Fibroblast of gingiva (primary cell): ENCODE measurements at regions not wholly inside any gene's neighbourhood (a gene's known extent, or its start where the extent isn't known, plus 50 kb on each side); places are given as distances from the start of the nearest gene placed in this dataset.
A peak's percentile ranks its signal among the peaks of the same experiment; 100 is the strongest.

Experiments
- DNase-seq: peaks from one replicate; pipeline ENCODE4 v3.0.0-alpha.2; 2011; ENCODE audit warnings: low read depth

GRCh38 chr1:218582646-218583045 is 237.5 kb downstream of the TGFB2 start:
- DNase-seq, result no peak

GRCh38 chr1:218584418-218585155 is 239.5 kb downstream of the TGFB2 start:
- no peak for DNase-seq

GRCh38 chr1:218585511-218586184 is 240.5 kb downstream of the TGFB2 start:
- peak; percentile 25 for DNase-seq

- DNase-seq, result no peak
These were observed 242.8 kb downstream of the TGFB2 start for GRCh38 chr1:218587900-218588299.

- no peak for DNase-seq
These were observed 243.5 kb downstream of the TGFB2 start for GRCh38 chr1:218588540-218589172.

- DNase-seq, result no peak
These were observed 244.4 kb downstream of the TGFB2 start for GRCh38 chr1:218589487-218589886.

- no peak for DNase-seq
These were observed 246.8 kb downstream of the TGFB2 start for GRCh38 chr1:218591966-218592365.

- DNase-seq, result no peak
These were observed 247.6 kb downstream of the TGFB2 start for GRCh38 chr1:218592688-218593087.

- DNase-seq, result no peak
These were observed 255.8 kb downstream of the TGFB2 start for GRCh38 chr1:218600968-218601367.

GRCh38 chr1:218604217-218604616 is 259.1 kb downstream of the TGFB2 start:
- no peak for DNase-seq

GRCh38 chr1:218611916-218612585 is 266.9 kb downstream of the TGFB2 start:
- no peak for DNase-seq

- DNase-seq, result no peak
These were observed 268.0 kb downstream of the TGFB2 start for GRCh38 chr1:218613105-218613504.

- DNase-seq, result no peak
These were observed 268.9 kb downstream of the TGFB2 start for GRCh38 chr1:218614031-218614430.

- DNase-seq, result no peak
These were observed 271.5 kb downstream of the TGFB2 start for GRCh38 chr1:218616681-218617080.

- no peak for DNase-seq
These were observed 272.9 kb downstream of the TGFB2 start for GRCh38 chr1:218617986-218618385.

- DNase-seq, result no peak
These were observed 275.8 kb downstream of the TGFB2 start for GRCh38 chr1:218620956-218621355.

- DNase-seq, result peak; percentile 33
These were observed 278.9 kb downstream of the TGFB2 start for GRCh38 chr1:218624052-218624451.

- DNase-seq, result no peak
These were observed 280.3 kb downstream of the TGFB2 start for GRCh38 chr1:218625393-218625792.

- no peak for DNase-seq
These were observed 288.3 kb downstream of the TGFB2 start for GRCh38 chr1:218633238-218633988.

- no peak for DNase-seq
These were observed 289.1 kb downstream of the TGFB2 start for GRCh38 chr1:218634212-218634611.

- no peak for DNase-seq
These were observed 291.4 kb downstream of the TGFB2 start for GRCh38 chr1:218636548-218636947.

- no peak for DNase-seq
These were observed 295.0 kb downstream of the TGFB2 start for GRCh38 chr1:218640173-218640572.
